Stomach (tissue), 8 donors: ENCODE measurements at regions not wholly inside any gene's neighbourhood (a gene's known extent, or its start where the extent isn't known, plus 50 kb on each side); places are given as distances from the start of the nearest gene placed in this dataset.
"Not testable (repeated sequence)": the region's sequence is repeated elsewhere in the genome, so short reads cannot be mapped to it uniquely, and the experiment has no call there.

Experiments used
- DNase-seq, 2 donors: peaks; one replicate each; pipeline versions ENCODE4 v3.0.0 to v3.0.0-alpha.2; 2013 to 2019
- H3K27ac ChIP-seq, 5 donors: fragments of 200-600 bp in 4 of 5; sonication (generic) in 4 of 5; one replicate each; pipeline ENCODE4 v1.5.1; 2013 to 2019; ENCODE audit warnings: mild to moderate bottlenecking in 1 of 5, moderate library complexity in 1 of 5
- H3K27me3 ChIP-seq, 3 donors: fragments of 200-600 bp; sonication (generic); one replicate each; pipeline ENCODE4 v1.5.1; 2017 to 2019; ENCODE audit warnings: mixed run types in 1 of 3
- H3K36me3 ChIP-seq, 4 donors: fragments of 200-600 bp; sonication (generic); 1 replicate in 3 of 4; 2 replicates in 1 of 4; pipeline ENCODE4 v1.5.1; 2016 to 2019
- H3K4me1 ChIP-seq, 4 donors: fragments of 200-600 bp; sonication (generic); one replicate each; pipeline ENCODE4 v1.5.1; 2016 to 2019
- H3K4me3 ChIP-seq, 4 donors: fragments of 200-600 bp; sonication (generic) in 3 of 4; one replicate each; pipeline ENCODE4 v1.5.1; 2016 to 2019; ENCODE audit warnings: mild to moderate bottlenecking in 1 of 4
- H3K9me3 ChIP-seq, 4 donors: fragments of 200-600 bp; sonication (generic); one replicate each; pipeline ENCODE4 v1.5.1; 2016 to 2019
- EP300 ChIP-seq: sonication (generic); formaldehyde crosslinking; IDR thresholded peaks from one replicate; pipeline ENCODE4 v1.6.1; 2017; ENCODE audit warnings: antibody characterized with exemption
- POLR2A ChIP-seq, 4 donors: fragments of 450-650 bp; IDR thresholded peaks; one replicate each; pipeline ENCODE4 v1.6.1; 2016; ENCODE audit warnings: antibody characterized with exemption in 4 of 4, control low read depth in 2 of 4, mild to moderate bottlenecking in 1 of 4, moderate library complexity in 1 of 4
- POLR2AphosphoS5 ChIP-seq, 3 donors: sonication (generic); formaldehyde crosslinking; IDR thresholded peaks; one replicate each; pipeline ENCODE4 v1.6.1; 2016; ENCODE audit warnings: antibody characterized with exemption in 3 of 3
- WGBS, 5 donors: extraction: QIAGEN DNeasy Blood & Tissue Kit in 3 of 5; methylation state at CpG; one replicate each; pipeline versions ENCODE4 v1.1.5 to v1.1.7; 2013 to 2018; 5-methylcytosine and 5-hydroxymethylcytosine counted together
- intact Hi-C: fragments of 100-400 bp; cut with DNase I; formaldehyde crosslinking; loops from one replicate; pipeline ENCODE4 v1.15.1; 2023; ENCODE audit warnings: low total_unique reads
- TF ChIP-seq, protein P1 (sequence below), 7 experiments: fragments of 450-650 bp in 4 of 7; fragments of 200-600 bp in 3 of 7; sonication (generic) in 3 of 7; IDR thresholded peaks; one replicate each; pipeline ENCODE4 v1.5.1; 2016 to 2019; ENCODE audit warnings: antibody characterized with exemption in 7 of 7, control low read depth in 2 of 7, mild to moderate bottlenecking in 1 of 7
- donor health status: healthy with polysubstance abuse.
- donor health status: Bipolar disorder and iron deficiency.
- donor health status: healthy.

GRCh38 chr6:122886481-122886880, 97.4 kb downstream of the SMPDL3A start:
- Histone ChIP-seq H3K4me1 (no peaks in the 10 kb centered on the region), H3K27me3 (no peaks in the 10 kb centered on the region), H3K4me3 (no peak overlapping the region), H3K27ac (no peak overlapping the region), H3K36me3 (no peaks in the 10 kb centered on the region), H3K9me3 (no peaks in the 10 kb centered on the region)
- intact Hi-C loops = no loop called here
- DNase-seq = no peak
- no peak for TF ChIP-seq EP300
- TF ChIP-seq POLR2A (IDR thresholded peaks at IDR 0.05) = no peak
- TF ChIP-seq, protein P1, sequence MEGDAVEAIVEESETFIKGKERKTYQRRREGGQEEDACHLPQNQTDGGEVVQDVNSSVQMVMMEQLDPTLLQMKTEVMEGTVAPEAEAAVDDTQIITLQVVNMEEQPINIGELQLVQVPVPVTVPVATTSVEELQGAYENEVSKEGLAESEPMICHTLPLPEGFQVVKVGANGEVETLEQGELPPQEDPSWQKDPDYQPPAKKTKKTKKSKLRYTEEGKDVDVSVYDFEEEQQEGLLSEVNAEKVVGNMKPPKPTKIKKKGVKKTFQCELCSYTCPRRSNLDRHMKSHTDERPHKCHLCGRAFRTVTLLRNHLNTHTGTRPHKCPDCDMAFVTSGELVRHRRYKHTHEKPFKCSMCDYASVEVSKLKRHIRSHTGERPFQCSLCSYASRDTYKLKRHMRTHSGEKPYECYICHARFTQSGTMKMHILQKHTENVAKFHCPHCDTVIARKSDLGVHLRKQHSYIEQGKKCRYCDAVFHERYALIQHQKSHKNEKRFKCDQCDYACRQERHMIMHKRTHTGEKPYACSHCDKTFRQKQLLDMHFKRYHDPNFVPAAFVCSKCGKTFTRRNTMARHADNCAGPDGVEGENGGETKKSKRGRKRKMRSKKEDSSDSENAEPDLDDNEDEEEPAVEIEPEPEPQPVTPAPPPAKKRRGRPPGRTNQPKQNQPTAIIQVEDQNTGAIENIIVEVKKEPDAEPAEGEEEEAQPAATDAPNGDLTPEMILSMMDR (IDR thresholded peaks at IDR 0.05) = no peak
- no peak for TF ChIP-seq POLR2AphosphoS5 (IDR thresholded peaks at IDR 0.05)
- WGBS, 5 donors = 54 to 66% (median 61%) methylated on average over 4 of the region's 4 CpGs

- no peak for TF ChIP-seq EP300
- TF ChIP-seq, protein P1 (IDR thresholded peaks at IDR 0.05) = no peak
- TF ChIP-seq POLR2A (IDR thresholded peaks at IDR 0.05) = no peak
- no peak for TF ChIP-seq POLR2AphosphoS5 (IDR thresholded peaks at IDR 0.05)
- H3K27ac ChIP-seq = no peak overlapping the region
- H3K36me3 ChIP-seq = no peaks in the 10 kb centered on the region
- H3K27me3 ChIP-seq = no peaks in the 10 kb centered on the region
- H3K4me1 ChIP-seq = no peaks in the 10 kb centered on the region
- no peaks in the 10 kb centered on the region for H3K9me3 ChIP-seq
- H3K4me3 ChIP-seq = no peak overlapping the region
- no peak for DNase-seq
- intact Hi-C loops = no loop called here
Measured at GRCh38 chr6:122887941-122888340, 98.9 kb downstream of the SMPDL3A start.

- H3K36me3 ChIP-seq, H3K27me3 ChIP-seq, H3K27ac ChIP-seq, H3K4me3 ChIP-seq, H3K4me1 ChIP-seq, intact Hi-C loops, H3K9me3 ChIP-seq, DNase-seq: not testable (repeated sequence)
- 98 to 100% (median 99%) methylated on average over 1 of the region's 1 CpG for WGBS, 5 donors
Measured at GRCh38 chr6:122888680-122889079, 99.6 kb downstream of the SMPDL3A start.

GRCh38 chr6:122890250-122890649, 101.2 kb downstream of the SMPDL3A start:
- DNase-seq = no peak
- intact Hi-C loops = no loop called here
- H3K4me3 ChIP-seq = no peak overlapping the region
- H3K36me3 ChIP-seq = no peaks in the 10 kb centered on the region
- H3K9me3 ChIP-seq = no peaks in the 10 kb centered on the region
- no peaks in the 10 kb centered on the region for H3K4me1 ChIP-seq
- no peak overlapping the region for H3K27ac ChIP-seq
- TF ChIP-seq POLR2A (IDR thresholded peaks at IDR 0.05) (no peak), POLR2AphosphoS5 (IDR thresholded peaks at IDR 0.05) (no peak), EP300 (no peak)
- TF ChIP-seq, protein P1 (IDR thresholded peaks at IDR 0.05) = no peak
- no peaks in the 10 kb centered on the region for H3K27me3 ChIP-seq
- WGBS, 5 donors = 81 to 92% (median 88%) methylated on average over 4 of the region's 4 CpGs

GRCh38 chr6:122894791-122895190, 101.2 kb upstream of the CLVS2 start:
- Histone ChIP-seq H3K9me3 (no peaks in the 10 kb centered on the region), H3K4me3 (no peak overlapping the region), H3K36me3 (no peaks in the 10 kb centered on the region), H3K27me3 (no peaks in the 10 kb centered on the region), H3K27ac (no peak overlapping the region), H3K4me1 (no peaks in the 10 kb centered on the region)
- intact Hi-C loops = no loop called here
- TF ChIP-seq, protein P1 (IDR thresholded peaks at IDR 0.05) = no peak
- TF ChIP-seq EP300 = no peak
- no peak for TF ChIP-seq POLR2A (IDR thresholded peaks at IDR 0.05)
- no peak for TF ChIP-seq POLR2AphosphoS5 (IDR thresholded peaks at IDR 0.05)
- DNase-seq = no peak
